Epithelial cell of prostate (primary cell): ENCODE measurements at regions not wholly inside any gene's neighbourhood (a gene's known extent, or its start where the extent isn't known, plus 50 kb on each side); places are given as distances from the start of the nearest gene placed in this dataset.
"Not testable (repeated sequence)": the region's sequence is repeated elsewhere in the genome, so short reads cannot be mapped to it uniquely, and the experiment has no call there.

Experiments used
- DNase-seq: peaks from one replicate; pipeline ENCODE4 v3.0.0-alpha.2; 2011; ENCODE audit warnings: low read depth, low spot score
- H3K27ac ChIP-seq: fragments of 450-650 bp; 2 replicates; pipeline ENCODE4 v1.5.1; 2017; ENCODE audit warnings: mild to moderate bottlenecking

- no peak overlapping the region for H3K27ac ChIP-seq
- no peak for DNase-seq
Measured at GRCh38 chr3:15851735-15852134, 54.0 kb upstream of the ANKRD28 start.

- no peak for DNase-seq
- peak overlapping the region; percentile 75 for H3K27ac ChIP-seq
Measured at GRCh38 chr3:15858547-15859506, 61.0 kb upstream of the ANKRD28 start.

GRCh38 chr3:15859507-15860013 is 61.8 kb upstream of the ANKRD28 start:
- H3K27ac ChIP-seq: peak overlapping the region; percentile 75
- peak; percentile 6 for DNase-seq

- H3K27ac ChIP-seq: peak overlapping the region; percentile 75
- DNase-seq: no peak
Measured at GRCh38 chr3:15860014-15860934, 62.5 kb upstream of the ANKRD28 start.

- no peak overlapping the region for H3K27ac ChIP-seq
- DNase-seq: no peak
Measured at GRCh38 chr3:15861163-15861562, 63.4 kb upstream of the ANKRD28 start.

GRCh38 chr3:15872807-15873206 is 75.0 kb upstream of the ANKRD28 start:
- H3K27ac ChIP-seq: no peak overlapping the region
- no peak for DNase-seq

GRCh38 chr3:15873415-15873814 is 75.6 kb upstream of the ANKRD28 start:
- DNase-seq: no peak
- H3K27ac ChIP-seq: no peak overlapping the region

GRCh38 chr3:15875016-15875689 is 77.4 kb upstream of the ANKRD28 start:
- H3K27ac ChIP-seq: no peak overlapping the region
- peak; percentile 39 for DNase-seq

GRCh38 chr3:15876669-15877068 is 78.9 kb upstream of the ANKRD28 start:
- no peak for DNase-seq
- no peak overlapping the region for H3K27ac ChIP-seq

- no peak overlapping the region for H3K27ac ChIP-seq
- DNase-seq: no peak
Measured at GRCh38 chr3:15877813-15878212, 80.0 kb upstream of the ANKRD28 start.

- DNase-seq, H3K27ac ChIP-seq: not testable (repeated sequence)
Measured at GRCh38 chr3:15879787-15880186, 82.0 kb upstream of the ANKRD28 start.

GRCh38 chr3:15882577-15882976 is 84.8 kb upstream of the ANKRD28 start:
- H3K27ac ChIP-seq: no peak overlapping the region
- no peak for DNase-seq

GRCh38 chr3:15884132-15884531 is 86.4 kb upstream of the ANKRD28 start:
- no peak for DNase-seq
- no peak overlapping the region for H3K27ac ChIP-seq

- DNase-seq: no peak
Measured at GRCh38 chr3:15886521-15886920, 88.7 kb upstream of the ANKRD28 start.

GRCh38 chr3:15887261-15887660 is 89.5 kb upstream of the ANKRD28 start:
- no peak overlapping the region for H3K27ac ChIP-seq
- DNase-seq: no peak

More at GRCh38 chr3:15886521-15886920, 88.7 kb upstream of the ANKRD28 start:
- H3K27ac ChIP-seq: no peak overlapping the region

- no peak overlapping the region for H3K27ac ChIP-seq
- DNase-seq: no peak
Measured at GRCh38 chr3:15889936-15890335, 92.2 kb upstream of the ANKRD28 start.

GRCh38 chr3:15892311-15893227 is 94.8 kb upstream of the ANKRD28 start:
- DNase-seq: no peak
- peak overlapping the region; percentile 81 for H3K27ac ChIP-seq

GRCh38 chr3:15894382-15894781 is 96.6 kb upstream of the ANKRD28 start:
- no peak for DNase-seq
- H3K27ac ChIP-seq: peak overlapping the region; percentile 81

- DNase-seq: no peak
- no peak overlapping the region for H3K27ac ChIP-seq
Measured at GRCh38 chr3:15896500-15896899, 98.7 kb upstream of the ANKRD28 start.
